GM21423 (cell line): ENCODE measurements at regions not wholly inside any gene's neighbourhood (a gene's known extent, or its start where the extent isn't known, plus 50 kb on each side); places are given as distances from the start of the nearest gene placed in this dataset.
A peak's percentile ranks its signal among the peaks of the same experiment; 100 is the strongest.
"Not testable (repeated sequence)": the region's sequence is repeated elsewhere in the genome, so short reads cannot be mapped to it uniquely, and the experiment has no call there.

Experiments
- ATAC-seq: cut with Tn5 transposase; IDR thresholded peaks from one replicate; pipeline ENCODE4 v1.9.1; 2021; ENCODE audit warnings: mild to moderate bottlenecking, moderate library complexity; ENCODE audit not compliant: unreplicated experiment

GRCh38 chr12:27133022-27133590 is 50.7 kb upstream of the C12orf71 start:
- ATAC-seq: no peak

GRCh38 chr12:27140478-27140969 is 58.1 kb upstream of the C12orf71 start:
- ATAC-seq: no peak

DNA sequence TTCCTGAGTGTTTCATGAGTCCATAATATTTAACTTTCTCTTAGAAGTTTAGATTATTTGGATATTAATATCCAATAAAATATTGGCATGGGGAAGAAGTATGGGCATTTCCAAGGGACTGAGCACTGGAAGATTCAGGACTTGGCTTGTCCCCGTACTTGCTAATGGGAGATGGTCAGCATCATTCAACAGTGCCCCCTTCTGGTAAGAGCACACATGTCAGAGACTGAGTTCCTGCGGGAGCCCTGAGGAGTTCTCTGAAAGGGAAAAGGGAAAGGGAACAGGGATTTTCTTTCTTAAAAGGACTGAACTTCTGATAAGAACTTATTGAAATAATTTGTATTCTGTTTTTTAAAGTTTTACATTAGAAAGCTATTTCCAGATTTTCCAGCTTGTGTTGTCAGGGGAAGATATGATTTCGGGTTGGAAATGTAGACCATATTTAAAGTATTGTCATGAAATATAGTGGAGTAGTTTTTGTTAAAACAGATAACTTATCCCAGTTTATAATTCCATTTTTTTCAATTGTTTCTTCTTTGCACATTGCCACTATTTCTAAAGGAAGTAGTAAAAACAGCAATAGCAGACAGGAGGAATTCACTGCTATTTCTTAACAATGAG is 59.8 kb upstream of the C12orf71 start:
- no peak for ATAC-seq

DNA sequence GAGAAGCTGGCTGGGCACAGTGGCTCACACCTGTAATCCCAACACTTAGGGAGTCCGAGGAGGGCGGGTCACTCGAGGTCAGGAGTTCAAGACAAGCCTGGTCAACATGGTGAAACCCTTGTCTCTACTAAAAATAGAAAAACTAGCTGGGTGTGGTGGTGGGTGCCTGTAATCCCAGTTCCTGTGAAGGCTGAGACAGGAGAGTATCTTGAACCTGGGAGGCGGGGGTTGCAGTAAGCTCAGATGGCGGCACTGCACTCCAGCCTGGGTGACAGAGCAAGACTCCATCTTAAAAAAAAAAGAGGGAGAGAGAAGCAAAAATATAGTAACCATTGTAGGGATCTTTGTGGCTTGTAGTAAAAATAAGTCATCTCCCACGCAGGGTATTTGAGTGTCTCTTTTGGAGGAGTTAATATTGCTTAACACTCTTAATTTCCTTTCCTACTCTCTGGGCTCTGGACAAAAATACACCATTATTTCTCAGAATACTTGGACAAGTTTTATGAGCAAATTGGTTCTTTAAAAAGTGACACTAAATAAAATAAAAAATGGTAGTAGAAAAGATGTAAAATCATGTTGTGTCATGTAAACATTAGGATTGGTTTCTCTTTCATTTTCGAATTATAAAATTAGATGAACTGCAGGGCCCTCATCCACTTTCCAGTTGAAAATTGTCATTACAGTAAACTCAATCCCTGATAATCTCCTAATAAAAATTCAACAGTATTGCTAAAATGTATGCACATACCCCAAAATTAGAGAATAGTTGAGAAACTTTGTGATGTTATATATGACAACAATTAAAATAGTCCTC is 61.1 kb upstream of the C12orf71 start:
- no peak for ATAC-seq

DNA sequence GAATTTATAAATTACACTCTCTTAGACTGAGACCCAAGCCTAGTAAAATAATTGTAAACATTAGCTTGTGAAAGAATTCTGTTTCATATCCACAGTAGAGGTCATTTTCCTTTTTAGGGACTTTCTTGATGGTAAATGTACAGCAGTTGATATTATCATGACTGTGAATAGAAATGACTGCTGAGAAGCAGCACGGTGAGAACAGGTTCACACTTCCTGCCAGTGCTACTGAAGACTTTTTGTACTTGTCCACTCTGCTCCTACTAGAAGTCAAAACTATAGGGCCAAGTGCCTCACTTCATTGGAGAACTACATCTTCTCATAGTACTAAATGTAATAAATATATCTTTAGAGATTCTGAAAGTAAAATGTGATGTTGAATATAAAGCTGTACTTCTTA is 63.3 kb upstream of the C12orf71 start:
- ATAC-seq: peak; percentile 68

DNA sequence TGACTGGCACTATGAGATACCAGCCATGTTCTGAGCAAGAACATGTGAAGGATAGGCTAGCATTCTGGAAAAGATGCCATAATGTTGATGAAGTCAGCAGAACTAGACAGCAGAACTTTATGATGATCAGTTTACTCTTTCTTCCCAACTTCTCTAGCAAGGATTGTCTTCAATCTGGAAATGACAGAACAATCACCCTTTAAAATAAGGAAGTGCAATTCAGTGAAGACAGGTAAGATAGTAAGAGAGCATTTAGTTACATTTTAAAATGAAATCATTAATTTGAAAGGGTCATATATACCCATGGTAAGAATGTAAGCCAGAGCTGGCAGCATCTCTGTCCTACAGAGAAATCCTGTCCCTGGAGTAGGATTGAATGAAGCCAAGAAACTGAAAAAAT is 66.0 kb upstream of the C12orf71 start:
- ATAC-seq: no peak

GRCh38 chr12:27148791-27149190 is 66.4 kb upstream of the C12orf71 start:
- no peak for ATAC-seq

GRCh38 chr12:27151479-27151878 is 69.1 kb upstream of the C12orf71 start:
- no peak for ATAC-seq

DNA sequence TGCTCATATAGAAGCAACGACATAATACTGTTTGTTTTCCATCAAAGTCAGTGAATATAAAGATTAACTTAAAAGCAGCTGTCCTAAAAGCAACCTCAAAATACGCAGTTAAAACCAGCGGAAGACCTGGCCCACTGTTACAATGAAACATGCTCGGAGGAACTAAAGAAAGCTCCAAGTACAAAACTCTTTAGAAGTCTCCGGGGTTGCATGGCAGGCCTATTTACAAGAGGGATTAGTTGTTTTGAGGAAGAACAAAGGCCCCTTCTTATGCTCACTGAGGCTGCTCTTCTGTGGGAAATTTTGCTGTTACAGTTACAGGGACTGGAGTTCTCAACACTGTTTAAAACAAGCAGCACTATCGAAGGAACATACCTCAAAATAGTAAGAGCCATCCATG is 75.9 kb upstream of the C12orf71 start:
- ATAC-seq: no peak

DNA sequence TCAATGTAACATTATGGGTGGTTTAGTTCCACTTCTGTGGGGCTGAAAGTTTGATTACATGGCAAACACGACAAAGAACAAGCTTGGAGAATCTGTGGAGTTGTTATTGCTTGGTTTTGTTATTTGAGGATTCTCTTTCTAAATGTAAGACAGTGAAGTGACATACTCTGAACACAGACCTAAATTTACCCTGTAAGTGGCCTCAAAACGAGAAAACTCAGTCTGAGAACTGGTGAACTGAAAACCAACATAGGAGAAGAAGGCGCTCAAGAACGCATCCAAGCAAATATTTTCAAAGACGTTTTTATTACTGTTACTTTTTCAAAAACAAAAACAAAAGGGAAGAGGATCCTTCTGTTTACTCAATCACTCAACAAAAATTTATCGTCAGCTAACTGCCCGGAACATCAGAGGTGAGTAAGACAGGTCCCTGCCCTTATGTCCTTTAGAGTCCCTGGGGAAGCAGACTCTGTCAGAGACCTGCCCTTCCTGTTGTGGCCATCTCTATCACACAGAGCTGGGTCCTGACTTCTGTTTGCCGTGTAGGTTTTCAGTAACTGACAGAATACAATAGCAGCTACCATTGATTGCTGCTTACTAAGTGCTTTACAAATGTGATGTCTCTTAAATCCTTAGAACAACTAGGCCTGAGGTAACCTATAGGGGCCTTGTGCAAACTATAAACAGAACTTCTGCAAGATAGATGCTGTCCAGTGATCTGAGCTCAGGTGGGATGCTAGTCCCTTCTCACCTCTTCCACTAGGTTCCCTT is 79.3 kb upstream of the C12orf71 start:
- ATAC-seq: no peak

DNA sequence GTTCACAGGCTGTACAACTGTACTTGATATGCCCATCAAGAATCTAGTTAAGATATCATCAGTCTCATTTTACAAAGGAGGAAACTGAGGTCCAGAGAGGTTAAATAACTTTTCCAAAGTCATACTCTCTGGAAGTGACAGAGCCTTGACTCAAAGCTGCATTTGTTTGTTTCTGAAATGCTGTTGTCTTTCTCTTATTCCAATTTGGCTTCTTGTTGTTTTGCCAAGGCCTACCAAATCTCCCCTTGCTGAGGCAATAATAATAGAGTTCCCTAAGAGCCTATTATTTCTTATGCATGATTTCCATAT is 79.8 kb upstream of the C12orf71 start:
- ATAC-seq: no peak

DNA sequence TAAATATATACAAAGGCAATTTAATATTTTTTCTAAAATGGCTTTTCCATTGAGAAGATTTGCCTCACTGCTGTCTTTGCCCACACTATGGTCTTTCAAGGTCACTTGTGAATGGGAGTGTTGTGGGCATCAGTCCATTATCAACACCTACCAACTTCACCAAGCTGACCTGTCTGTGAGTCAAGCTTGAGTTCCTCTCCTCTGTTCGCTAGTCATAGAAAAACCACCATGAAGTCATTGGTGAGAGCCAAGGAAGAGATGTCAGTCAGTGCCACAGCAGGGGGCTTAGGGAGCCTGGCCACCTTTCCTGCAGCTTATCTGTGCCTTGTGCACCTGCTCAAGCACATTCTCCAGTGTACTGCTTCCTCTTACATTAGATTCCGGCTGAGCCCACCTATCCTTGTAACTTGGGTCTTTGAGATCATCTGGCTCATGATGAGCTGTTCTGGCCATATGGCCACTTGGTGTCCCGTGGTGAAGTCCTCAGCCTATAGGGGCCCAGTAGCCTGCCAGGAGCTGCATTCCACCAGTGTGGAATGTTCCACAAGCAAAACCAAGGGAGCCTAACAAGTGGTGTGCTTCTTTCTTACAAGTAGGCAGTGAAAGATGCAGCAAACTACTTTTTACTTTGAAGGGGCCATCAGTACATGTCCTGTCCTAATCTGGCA is 80.8 kb upstream of the C12orf71 start:
- ATAC-seq: no peak

- no peak for ATAC-seq
Observed at GRCh38 chr12:27163894-27164293, 80.2 kb upstream of the STK38L start.

- ATAC-seq: no peak
Observed at GRCh38 chr12:27164330-27165040, 79.6 kb upstream of the STK38L start.

- ATAC-seq: not testable (repeated sequence)
Observed at GRCh38 chr12:27165958-27166357, 78.1 kb upstream of the STK38L start.

DNA sequence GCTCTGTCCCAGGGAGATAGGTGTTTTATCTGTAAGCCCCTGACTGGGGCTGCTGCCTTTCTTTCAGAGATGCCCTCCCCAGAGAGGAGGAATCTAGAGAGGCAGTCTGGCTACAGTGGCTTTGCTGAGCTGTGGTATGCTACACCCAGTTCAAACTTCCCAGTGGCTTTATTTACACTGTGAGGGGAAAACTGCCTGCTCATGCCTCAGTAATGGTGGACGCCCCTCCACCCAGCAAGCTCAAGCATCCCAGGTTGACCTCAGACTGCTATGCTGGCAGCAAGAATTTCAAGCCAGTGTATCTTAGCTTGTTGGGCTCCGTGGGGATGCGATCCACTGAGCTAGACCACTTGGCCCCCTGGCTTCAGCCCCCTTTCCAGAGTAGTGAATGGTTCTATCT is 72.6 kb upstream of the STK38L start:
- not testable (repeated sequence) for ATAC-seq

GRCh38 chr12:27176765-27177164 is 67.3 kb upstream of the STK38L start:
- no peak for ATAC-seq

GRCh38 chr12:27177706-27178105 is 66.4 kb upstream of the STK38L start:
- no peak for ATAC-seq

GRCh38 chr12:27178255-27178654 is 65.8 kb upstream of the STK38L start:
- no peak for ATAC-seq

GRCh38 chr12:27178723-27179399 is 65.2 kb upstream of the STK38L start:
- ATAC-seq: no peak
